Psoas muscle (tissue), 7 donors: ENCODE measurements at regions not wholly inside any gene's neighbourhood (a gene's known extent, or its start where the extent isn't known, plus 50 kb on each side); places are given as distances from the start of the nearest gene placed in this dataset.
"Not testable (repeated sequence)": the region's sequence is repeated elsewhere in the genome, so short reads cannot be mapped to it uniquely, and the experiment has no call there.

Source experiments
- ATAC-seq, 4 donors: fragments of 200-7000 bp; cut with Tn5 transposase; one replicate each; pipeline ENCODE4 v1.9.1; 2020; ENCODE audit warnings: moderate library complexity in 3 of 4, mild to moderate bottlenecking in 2 of 4
- DNase-seq, 2 donors: peaks; one replicate each; pipeline ENCODE4 v3.0.0-alpha.2; 2020
- H3K27ac ChIP-seq: fragments of 200-600 bp; one replicate; pipeline ENCODE4 v1.8.0; 2022
- H3K27me3 ChIP-seq, 3 donors: fragments of 200-600 bp in 1 of 3; one replicate each; pipeline versions ENCODE4 v1.6.1 to v1.8.0; 2013 to 2022; ENCODE audit warnings: low read length in 2 of 3, mild to moderate bottlenecking in 2 of 3, moderate library complexity in 1 of 3; ENCODE audit not compliant: insufficient read depth in 3 of 3
- H3K36me3 ChIP-seq, 2 donors: fragments of 200-600 bp in 1 of 2; one replicate each; pipeline versions ENCODE4 v1.6.1 to v1.8.0; 2013 to 2022; ENCODE audit warnings: low read depth in 1 of 2, mild to moderate bottlenecking in 1 of 2, moderate library complexity in 1 of 2; ENCODE audit not compliant: insufficient read depth in 1 of 2
- H3K4me1 ChIP-seq: fragments of 200-600 bp; one replicate; pipeline ENCODE4 v1.8.0; 2022
- H3K4me3 ChIP-seq: fragments of 200-600 bp; one replicate; pipeline ENCODE4 v1.8.0; 2022; ENCODE audit warnings: mild to moderate bottlenecking
- H3K9me3 ChIP-seq: fragments of 200-600 bp; one replicate; pipeline ENCODE4 v1.8.0; 2022
- WGBS, 3 donors: extraction: QIAGEN DNeasy Blood & Tissue Kit; methylation state at CpG; one replicate each; pipeline versions ENCODE4 v1.1.6 to v1.1.7; 2013; 5-methylcytosine and 5-hydroxymethylcytosine counted together
- intact Hi-C, 2 donors: fragments of 100-400 bp; cut with DNase I; formaldehyde crosslinking; loops; one replicate each; pipeline versions ENCODE4 v1.11.0 to v1.14.2; 2022
- TF ChIP-seq, protein P1 (sequence below): fragments of 200-600 bp; IDR thresholded peaks from one replicate; pipeline ENCODE4 v1.8.0; 2022; ENCODE audit warnings: antibody characterized with exemption
- donor health status: healthy with polysubstance abuse.
- donor health status: DM: no; HTN: no; CAD: no; lungs with moderate emphysema.
- donor health status: Bipolar disorder and iron deficiency.
- donor health status: healthy.
- donor health status: DM: yes; HTN: yes; CAD: no.
- donor health status: DM: no; HTN: no; CAD: no.
- donor health status: DM: yes; HTN: yes; CAD: no.

DNA sequence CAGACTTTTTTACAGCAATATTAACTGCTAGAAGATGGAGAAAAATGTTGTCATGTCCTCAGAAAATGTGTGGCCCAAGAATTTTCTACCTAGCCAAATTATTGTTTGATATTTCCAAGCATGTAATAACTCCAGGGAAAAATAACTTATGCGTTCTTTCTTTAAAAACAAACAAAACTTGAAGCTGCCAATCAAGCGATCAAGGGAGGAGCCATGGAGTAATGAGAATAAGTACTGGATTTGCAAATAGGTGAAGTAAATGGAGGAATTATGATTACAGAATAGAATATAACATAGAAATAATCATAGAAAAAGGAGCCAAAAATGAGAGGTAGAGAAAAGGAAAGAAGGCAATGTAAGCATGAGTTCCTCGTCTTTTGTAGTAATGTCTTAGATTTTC is 225.3 kb downstream of the DLEU7 start:
- Histone ChIP-seq H3K27me3 (no peaks in the 10 kb centered on the region), H3K9me3 (no peaks in the 10 kb centered on the region), H3K4me1 (no peaks in the 10 kb centered on the region), H3K4me3 (no peak overlapping the region), H3K27ac (no peak overlapping the region), H3K36me3 (no peaks in the 10 kb centered on the region)
- ATAC-seq (no peak), DNase-seq (no peak)
- WGBS, 3 donors, result 90 to 93% (median 93%) methylated on average over 3 of the region's 3 CpGs
- intact Hi-C loops, result no loop called here
- TF ChIP-seq, protein P1, sequence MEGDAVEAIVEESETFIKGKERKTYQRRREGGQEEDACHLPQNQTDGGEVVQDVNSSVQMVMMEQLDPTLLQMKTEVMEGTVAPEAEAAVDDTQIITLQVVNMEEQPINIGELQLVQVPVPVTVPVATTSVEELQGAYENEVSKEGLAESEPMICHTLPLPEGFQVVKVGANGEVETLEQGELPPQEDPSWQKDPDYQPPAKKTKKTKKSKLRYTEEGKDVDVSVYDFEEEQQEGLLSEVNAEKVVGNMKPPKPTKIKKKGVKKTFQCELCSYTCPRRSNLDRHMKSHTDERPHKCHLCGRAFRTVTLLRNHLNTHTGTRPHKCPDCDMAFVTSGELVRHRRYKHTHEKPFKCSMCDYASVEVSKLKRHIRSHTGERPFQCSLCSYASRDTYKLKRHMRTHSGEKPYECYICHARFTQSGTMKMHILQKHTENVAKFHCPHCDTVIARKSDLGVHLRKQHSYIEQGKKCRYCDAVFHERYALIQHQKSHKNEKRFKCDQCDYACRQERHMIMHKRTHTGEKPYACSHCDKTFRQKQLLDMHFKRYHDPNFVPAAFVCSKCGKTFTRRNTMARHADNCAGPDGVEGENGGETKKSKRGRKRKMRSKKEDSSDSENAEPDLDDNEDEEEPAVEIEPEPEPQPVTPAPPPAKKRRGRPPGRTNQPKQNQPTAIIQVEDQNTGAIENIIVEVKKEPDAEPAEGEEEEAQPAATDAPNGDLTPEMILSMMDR, result no peak

DNA sequence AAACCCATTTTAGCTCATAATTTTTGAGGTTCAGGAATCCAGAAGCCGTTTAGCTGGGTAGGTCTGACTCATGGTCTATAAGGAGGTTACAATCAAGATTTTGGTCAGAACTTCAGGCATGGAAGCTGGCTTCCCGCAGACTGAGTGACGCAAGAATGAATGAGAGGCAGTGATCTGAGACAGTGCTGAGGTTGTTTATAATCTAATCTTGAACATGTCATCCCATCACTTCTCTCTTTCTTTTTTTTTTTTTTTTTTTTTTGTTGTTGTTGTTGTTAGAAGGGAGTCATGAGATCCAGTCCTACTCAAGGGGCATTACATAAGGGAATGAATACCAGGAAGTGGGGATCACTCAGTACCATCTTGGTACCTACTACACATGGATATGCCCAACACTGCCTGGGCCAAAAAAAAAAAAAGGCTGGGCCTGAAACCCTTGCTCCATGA is 217.4 kb downstream of the DLEU7 start:
- 92 to 95% (median 94%) methylated on average over 3 of the region's 3 CpGs for WGBS, 3 donors
- no peaks in the 10 kb centered on the region for H3K4me1 ChIP-seq
- intact Hi-C loops, result no loop called here
- no peaks in the 10 kb centered on the region for H3K36me3 ChIP-seq
- ATAC-seq (no peak), DNase-seq (no peak)
- H3K4me3 ChIP-seq, result no peak overlapping the region
- no peaks in the 10 kb centered on the region for H3K9me3 ChIP-seq
- H3K27me3 ChIP-seq, result no peaks in the 10 kb centered on the region
- TF ChIP-seq, protein P1, result no peak
- H3K27ac ChIP-seq, result no peak overlapping the region

DNA sequence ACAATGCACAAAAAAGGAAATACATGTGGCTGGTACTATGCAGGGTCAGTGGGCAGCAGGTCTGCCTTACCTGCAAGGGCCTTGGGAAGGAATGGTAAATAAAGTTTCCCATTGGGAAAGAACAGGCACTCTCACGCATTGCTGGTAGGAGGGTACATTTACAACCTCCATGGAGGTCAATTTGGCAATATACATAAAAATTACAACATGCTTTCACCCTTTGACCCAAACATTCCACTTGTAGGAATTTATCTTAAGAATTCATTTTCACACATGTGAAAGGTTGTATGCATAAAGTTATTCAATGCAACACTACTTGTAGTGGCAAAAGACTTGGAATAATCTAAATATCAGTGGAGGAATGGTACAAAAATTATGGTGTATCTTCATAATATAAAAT is 216.4 kb downstream of the DLEU7 start:
- H3K36me3 ChIP-seq, result no peaks in the 10 kb centered on the region
- intact Hi-C loops, result no loop called here
- DNase-seq, result no peak
- ATAC-seq, result no peak
- no peak overlapping the region for H3K27ac ChIP-seq
- H3K4me1 ChIP-seq, result no peaks in the 10 kb centered on the region
- no peaks in the 10 kb centered on the region for H3K9me3 ChIP-seq
- no peaks in the 10 kb centered on the region for H3K27me3 ChIP-seq
- TF ChIP-seq, protein P1, result no peak
- WGBS, 3 donors, result 90 to 97% (median 93%) methylated on average over 1 of the region's 1 CpG
- H3K4me3 ChIP-seq, result no peak overlapping the region

DNA sequence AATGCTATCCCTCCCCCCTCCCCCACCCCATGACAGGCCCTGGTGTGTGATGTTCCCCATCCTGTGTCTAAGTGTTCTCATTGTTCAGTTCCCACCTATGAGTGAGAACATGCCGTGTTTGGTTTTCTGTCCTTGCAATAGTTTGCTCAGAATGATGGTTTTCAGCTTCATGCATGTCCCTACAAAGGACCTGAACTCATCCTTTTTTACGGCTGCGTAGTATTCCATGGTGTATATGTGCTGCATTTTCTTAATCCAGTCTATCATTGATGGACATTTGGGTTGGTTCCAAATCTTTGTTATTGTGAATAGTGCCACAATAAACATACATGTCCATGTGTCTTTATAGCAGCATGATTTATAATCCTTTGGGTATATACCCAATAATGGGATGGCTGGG is 215.0 kb downstream of the DLEU7 start:
- 97 to 99% (median 98%) methylated on average over 3 of the region's 3 CpGs for WGBS, 3 donors

DNA sequence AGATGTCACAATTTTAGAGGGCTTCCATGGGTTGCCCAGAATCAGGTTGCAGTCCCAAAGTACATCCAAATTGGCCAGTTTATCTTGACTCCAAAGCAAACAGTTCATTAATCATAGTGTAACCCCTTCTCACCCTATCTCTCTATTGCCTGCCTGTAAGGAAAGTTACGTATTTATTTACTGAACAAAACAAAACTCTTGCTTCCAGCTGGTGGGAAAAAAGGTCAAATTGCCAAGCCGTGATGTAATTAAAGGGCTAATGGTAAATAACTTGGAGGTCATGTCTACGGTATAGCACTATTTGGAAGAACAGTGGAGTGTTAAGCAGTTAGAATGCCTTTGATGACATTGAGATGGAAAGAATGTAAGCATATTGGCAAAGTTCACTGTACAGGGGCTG is 214.0 kb downstream of the DLEU7 start:
- TF ChIP-seq, protein P1, result no peak
- no peak for DNase-seq
- Histone ChIP-seq H3K9me3 (no peaks in the 10 kb centered on the region), H3K4me1 (no peaks in the 10 kb centered on the region), H3K36me3 (no peaks in the 10 kb centered on the region), H3K27me3 (no peaks in the 10 kb centered on the region), H3K4me3 (no peak overlapping the region), H3K27ac (no peak overlapping the region)
- ATAC-seq, result no peak
- 65 to 67% (median 66%) methylated on average over 3 of the region's 3 CpGs for WGBS, 3 donors
- intact Hi-C loops, result no loop called here

More for the DNA sequence above, 215.0 kb downstream of the DLEU7 start:
- H3K27me3 ChIP-seq, H3K4me1 ChIP-seq, H3K27ac ChIP-seq, H3K4me3 ChIP-seq, ATAC-seq, H3K36me3 ChIP-seq, H3K9me3 ChIP-seq, intact Hi-C loops, DNase-seq: not testable (repeated sequence)
